KOPT-K1 (cell line): ENCODE measurements at regions not wholly inside any gene's neighbourhood (a gene's known extent, or its start where the extent isn't known, plus 50 kb on each side); places are given as distances from the start of the nearest gene placed in this dataset.

Experiments
- H3K27ac ChIP-seq: fragments of 200-600 bp; sonication (generic); 2 replicates; pipeline ENCODE4 v1.5.1; 2016; ENCODE audit warnings: antibody characterized with exemption, mild to moderate bottlenecking, low read depth, low read length; ENCODE audit not compliant: poor library complexity, severe bottlenecking
- H3K36me3 ChIP-seq: fragments of 200-600 bp; sonication (generic); 2 replicates; pipeline ENCODE4 v1.5.1; 2017; ENCODE audit warnings: antibody characterized with exemption, mild to moderate bottlenecking, low read length, moderate library complexity; ENCODE audit not compliant: insufficient read depth
- H3K9me3 ChIP-seq: fragments of 200-600 bp; sonication (generic); 2 replicates; pipeline ENCODE4 v1.5.1; 2017; ENCODE audit warnings: antibody characterized with exemption, low read length, mild to moderate bottlenecking; ENCODE audit not compliant: insufficient read depth, poor library complexity, severe bottlenecking

DNA sequence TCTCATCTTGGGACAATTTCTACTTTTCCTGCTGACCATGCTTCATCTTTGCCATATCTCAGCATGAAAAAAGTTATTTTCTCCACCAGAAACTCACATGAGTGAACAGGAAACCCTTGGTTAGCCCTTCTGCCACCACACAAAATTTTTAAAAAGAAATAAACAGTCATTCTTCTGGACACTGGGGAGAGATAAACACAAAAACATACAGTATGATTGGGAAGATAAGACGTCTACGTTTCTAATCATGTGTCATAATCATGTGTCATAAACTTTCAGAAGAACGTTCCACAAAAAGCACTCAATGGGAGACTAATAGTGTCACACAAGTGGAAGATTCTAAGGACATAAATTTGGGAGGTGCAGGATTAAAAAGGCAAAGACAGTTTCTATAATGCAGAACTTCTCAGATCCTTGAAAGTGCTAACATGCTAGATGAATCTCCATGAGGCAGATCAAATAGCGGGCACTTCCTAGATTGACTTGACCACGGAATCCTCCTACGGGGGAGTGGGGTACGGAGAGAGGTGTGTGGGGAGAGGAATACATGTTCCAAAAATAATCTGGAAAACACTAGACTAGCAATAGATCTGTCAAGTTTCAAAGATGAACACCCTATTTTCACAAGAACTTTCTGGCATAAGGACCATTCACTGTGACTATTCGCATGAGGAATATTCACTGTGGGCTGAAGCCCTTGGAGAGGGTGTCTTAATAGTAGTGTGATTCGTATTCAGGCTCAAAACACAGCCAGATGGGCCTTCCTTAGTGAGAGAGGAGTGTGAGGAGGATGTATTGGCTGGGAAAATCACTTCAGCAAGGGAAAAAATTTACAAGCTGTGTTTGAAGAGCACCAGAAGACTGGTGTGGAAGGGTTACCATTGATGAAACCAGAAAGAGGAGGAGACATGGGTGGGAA, 206.7 kb downstream of the SETD4 start:
- Histone ChIP-seq H3K9me3 (peaks cover 4% of the 10 kb centered on the region), H3K27ac (no peak overlapping the region), H3K36me3 (no peaks in the 10 kb centered on the region)

DNA sequence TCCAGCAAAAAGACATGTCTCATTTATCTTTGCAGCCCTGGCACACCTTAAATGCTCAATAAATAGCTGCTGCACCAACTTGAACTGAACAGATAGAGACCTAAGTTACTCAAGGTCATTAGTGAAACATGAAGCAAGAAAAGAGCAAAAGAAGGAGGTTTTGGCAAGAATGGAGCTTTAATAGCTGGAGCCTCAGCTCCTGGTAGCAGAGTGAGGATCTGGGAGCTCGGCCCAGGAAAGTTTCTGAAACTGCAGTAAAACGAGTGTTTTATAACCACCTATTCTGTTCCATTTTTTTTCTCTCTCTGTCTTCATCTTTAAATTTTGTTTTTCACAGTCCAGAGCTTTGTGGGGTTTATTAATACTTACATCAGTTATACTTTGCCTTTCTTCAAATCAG, 207.5 kb downstream of the SETD4 start:
- H3K36me3 ChIP-seq = no peaks in the 10 kb centered on the region
- H3K27ac ChIP-seq = no peak overlapping the region
- H3K9me3 ChIP-seq = peaks cover 4% of the 10 kb centered on the region

DNA sequence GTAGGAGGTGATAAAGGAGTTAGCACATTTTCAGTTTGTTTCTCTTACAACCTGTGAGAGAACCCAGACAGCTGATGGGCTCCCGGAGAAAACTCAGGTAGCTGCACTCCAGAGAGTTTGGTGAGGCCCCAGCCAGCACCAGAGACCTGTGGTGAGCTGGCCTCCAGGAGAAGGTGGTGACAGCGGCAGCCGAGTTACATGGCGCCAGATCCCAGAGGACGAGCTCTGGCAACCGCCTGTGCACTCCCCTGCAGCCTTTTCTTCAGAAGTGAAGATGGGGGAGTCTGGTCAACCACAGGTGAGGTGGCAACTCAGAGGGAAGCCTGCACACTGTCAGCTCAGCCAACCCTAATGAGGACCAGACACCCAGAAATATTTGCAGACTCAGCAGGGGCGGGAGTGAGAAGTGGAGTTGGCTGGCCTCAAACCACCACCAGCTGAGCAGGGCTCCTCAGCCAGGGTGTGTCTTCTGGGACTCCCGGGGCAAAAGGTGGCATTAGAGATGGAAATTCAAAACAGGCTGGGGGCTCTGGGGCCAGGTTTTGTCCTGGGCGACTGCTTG, 209.7 kb downstream of the SETD4 start:
- H3K27ac ChIP-seq = no peak overlapping the region
- H3K9me3 ChIP-seq = peaks cover 4% of the 10 kb centered on the region
- H3K36me3 ChIP-seq = no peaks in the 10 kb centered on the region

DNA sequence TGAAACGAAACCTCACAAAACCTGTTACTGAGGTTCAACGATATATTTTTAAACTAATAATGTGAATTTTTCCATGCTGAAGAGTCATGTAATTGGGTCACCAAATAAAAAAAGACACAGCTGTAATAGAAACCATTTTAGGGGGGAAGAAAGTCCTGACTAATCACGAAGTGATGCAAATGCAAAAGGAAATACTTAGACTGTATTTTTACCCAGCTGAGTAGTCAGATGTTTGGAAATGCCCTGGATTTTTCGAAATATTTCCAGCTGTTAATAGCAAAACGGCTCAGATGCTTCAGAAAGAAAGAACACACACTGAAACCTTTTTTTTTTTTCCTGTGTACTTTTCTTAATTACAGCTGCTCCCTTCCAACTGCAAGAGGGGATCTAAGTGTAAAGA, 210.3 kb downstream of the SETD4 start:
- Histone ChIP-seq H3K36me3 (no peaks in the 10 kb centered on the region), H3K27ac (no peak overlapping the region), H3K9me3 (peaks cover 4% of the 10 kb centered on the region)

DNA sequence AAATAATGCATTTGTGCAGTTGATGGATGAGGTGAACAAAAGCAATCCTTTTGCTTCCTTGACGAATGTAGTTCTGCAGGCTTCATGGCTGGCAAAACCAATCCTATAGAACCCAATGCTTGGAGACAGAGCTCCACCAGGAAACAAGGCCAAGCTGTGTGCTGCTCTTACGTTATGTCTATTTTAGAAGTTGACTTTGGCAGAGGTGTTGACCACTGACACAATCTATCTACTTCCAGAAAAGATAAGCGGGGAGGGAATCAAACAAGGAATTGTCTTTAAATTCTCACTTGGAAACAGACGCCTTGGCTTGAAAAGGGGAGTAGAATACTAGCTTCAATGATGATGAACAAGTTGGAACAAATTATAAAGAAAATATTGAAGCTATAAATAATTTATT, 211.2 kb downstream of the SETD4 start:
- Histone ChIP-seq H3K9me3 (peaks cover 4% of the 10 kb centered on the region), H3K27ac (no peak overlapping the region), H3K36me3 (no peaks in the 10 kb centered on the region)

DNA sequence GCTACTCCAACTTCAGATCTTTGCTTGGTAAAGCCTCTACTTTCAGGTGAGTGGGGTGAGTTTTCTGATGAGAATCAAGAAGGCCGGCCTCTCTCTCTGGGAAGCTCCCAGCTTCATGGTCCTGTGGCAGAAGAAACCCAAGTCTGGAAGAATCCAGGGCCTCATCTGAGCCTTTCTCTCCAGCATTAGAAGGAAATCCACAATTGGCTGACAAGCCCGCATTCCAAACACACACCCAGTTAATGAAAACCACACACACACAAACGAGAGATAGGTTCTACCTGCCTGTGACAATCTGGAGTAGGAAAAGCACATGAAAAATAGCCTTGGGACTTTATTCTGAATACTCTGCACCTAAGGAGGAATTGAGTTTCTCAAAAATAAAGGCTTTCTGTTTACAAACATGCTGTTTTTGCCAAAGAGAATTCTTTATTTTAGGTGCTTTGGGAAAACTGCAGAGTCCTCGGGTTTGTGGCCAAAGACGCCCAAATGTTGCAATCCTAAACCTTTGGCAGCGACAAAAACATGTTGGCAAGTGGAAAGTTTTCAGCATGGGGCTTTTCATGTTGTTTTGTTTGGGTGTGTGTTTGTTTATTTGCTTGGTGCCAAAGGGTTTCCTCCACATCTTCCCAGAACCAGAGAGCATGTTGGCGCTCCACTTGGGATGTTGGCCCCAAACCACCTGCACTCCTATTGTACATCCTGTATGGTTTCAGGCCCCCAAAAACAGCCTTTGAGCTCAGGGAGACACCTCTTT, 216.2 kb downstream of the SETD4 start:
- H3K9me3 ChIP-seq = no peaks in the 10 kb centered on the region
- H3K36me3 ChIP-seq = no peaks in the 10 kb centered on the region

DNA sequence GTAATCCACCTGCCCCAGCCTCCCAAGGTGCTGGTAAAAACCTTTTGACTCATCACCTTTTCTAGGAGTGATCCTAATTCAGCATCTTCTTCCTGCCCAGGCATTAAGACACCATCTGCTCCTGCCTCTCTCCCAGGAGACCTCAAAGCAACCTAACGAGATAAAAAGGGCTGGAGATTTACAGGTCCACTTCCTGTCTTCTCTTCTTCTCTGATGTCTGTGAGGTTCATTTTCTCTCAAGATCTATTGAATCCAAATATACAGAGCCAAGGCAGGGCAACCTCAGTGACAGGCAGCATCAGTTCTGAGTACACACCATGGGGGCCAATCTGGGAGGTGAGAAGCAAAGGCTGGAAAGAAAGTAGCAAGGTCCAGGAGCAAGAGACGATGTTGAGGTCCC, 219.4 kb downstream of the SETD4 start:
- no peaks in the 10 kb centered on the region for H3K9me3 ChIP-seq
- no peak overlapping the region for H3K27ac ChIP-seq

More for the DNA sequence above, 216.2 kb downstream of the SETD4 start:
- H3K27ac ChIP-seq = no peak overlapping the region

DNA sequence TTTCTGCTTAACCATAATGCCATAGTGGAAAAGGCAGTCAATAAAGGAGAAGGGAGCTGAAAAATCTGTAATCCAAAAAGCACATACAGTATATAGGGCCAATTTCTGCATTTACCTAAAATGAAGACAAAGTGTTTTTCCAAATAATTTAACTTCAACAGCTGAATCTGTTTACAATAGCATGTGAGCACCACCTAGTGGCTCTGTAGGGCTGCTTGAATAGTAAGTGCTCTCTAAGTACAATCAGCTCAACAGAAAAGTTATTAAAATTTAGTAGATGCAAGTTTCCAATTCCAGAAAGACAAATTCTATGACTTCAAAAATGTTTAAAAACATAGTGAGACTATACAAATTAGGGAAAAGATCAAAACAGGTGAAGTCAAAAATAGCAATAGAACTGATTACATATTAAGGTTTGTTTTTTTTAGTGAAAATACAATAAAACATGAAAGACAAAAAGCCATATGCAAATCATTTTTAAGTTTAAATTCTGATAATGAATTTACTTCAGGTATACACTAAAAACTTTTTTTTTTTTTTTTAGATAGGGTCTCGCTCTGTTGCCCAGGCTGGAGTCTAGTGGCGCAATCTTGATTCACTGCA, 220.0 kb downstream of the SETD4 start:
- Histone ChIP-seq H3K27ac (no peak overlapping the region), H3K9me3 (no peaks in the 10 kb centered on the region), H3K36me3 (no peaks in the 10 kb centered on the region)

More for the DNA sequence above, 219.4 kb downstream of the SETD4 start:
- no peaks in the 10 kb centered on the region for H3K36me3 ChIP-seq

DNA sequence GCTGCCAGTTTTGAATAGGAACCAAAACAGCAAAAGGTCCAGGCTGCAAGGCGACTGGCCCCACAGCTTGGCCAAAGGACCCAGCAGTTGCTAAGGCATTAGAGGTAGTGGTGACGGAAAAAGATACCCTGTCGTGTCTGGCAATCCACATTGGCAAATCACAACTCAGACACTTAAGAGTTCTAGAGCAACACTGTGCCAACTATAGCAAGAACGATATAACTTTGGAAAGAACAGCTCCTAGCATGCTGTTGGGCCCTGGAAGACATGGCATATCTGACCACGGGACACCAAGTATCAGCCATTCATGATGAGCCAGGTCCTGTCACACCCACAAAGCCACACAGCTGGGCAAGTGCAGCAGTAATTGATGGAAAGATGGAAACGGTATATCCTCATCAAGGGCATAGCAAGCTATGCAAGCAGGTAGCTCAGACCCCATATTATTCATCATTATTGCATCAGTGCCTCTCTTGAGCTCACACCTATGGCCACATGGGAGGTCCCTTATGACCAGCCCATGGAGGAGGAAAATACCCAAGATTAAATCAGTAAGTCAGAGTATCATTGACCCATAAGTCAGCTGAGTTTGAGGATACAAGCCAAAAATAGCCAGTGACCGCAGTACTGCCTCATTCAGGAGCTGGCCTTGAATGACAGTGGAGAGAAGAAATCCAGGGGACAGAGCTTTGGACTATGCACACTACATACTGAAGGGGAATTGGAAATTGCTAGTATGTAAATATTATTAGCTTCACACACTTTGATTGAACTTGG, 221.2 kb downstream of the SETD4 start:
- no peak overlapping the region for H3K27ac ChIP-seq
- no peaks in the 10 kb centered on the region for H3K36me3 ChIP-seq
- no peaks in the 10 kb centered on the region for H3K9me3 ChIP-seq

DNA sequence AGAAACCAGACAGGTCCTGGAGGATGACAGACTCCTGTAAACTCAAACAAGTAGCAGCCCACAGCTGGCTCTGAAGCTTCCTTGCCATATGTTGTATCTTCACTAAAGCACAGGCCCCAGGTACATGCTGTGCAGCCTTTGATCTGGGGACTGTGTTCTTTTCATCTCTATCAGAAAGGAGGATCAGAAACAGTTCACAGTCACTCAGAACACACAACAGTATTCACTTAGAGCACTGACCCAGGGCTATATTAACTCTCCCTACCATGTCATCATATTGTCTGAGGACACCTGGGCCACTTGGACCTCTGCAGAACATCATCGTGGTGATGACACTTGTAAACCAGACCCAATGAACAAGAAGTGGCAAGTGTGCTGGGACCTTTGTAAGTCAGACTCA, 222.0 kb downstream of the SETD4 start:
- Histone ChIP-seq H3K36me3 (no peaks in the 10 kb centered on the region), H3K9me3 (no peaks in the 10 kb centered on the region), H3K27ac (no peak overlapping the region)

DNA sequence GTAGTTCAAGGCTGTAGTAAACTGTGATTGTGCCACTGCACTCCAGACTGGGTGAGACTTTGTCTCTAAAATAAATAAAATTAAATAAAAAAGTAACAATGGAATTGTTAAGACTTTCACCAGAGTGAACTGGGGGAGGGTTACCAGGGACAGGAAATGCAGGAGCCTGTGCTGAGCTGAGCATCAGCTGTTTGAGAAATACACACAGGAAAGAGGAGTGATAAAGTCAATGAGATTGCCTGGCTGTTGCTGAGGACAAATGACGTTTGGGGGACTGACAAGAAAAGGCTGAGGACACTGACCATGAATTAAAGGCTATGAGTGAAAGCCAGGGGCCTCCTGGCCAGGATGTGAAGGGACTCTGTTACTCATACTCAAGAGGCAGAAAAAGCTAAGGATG, 226.3 kb downstream of the SETD4 start:
- Histone ChIP-seq H3K27ac (no peak overlapping the region), H3K36me3 (no peaks in the 10 kb centered on the region), H3K9me3 (no peaks in the 10 kb centered on the region)

DNA sequence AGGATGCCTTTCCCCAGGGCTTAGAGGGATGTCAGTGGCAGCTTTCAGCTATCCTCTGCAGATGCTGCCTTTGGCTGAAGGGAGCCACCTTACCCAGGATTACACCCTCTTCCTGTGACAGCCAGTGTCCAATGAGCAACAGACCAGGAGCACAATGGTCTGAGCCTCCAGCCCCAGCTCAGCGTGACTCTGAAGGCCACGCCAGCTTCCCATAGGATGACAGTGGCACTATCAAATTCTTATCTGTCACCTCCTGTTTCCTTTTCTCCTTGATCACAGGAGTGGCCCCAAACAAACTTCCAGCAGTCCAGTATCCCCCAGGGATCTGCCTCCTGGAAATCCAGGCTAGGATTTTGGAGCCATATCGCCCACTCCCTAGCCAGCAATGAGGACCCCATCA, 226.9 kb downstream of the SETD4 start:
- Histone ChIP-seq H3K9me3 (no peaks in the 10 kb centered on the region), H3K27ac (no peak overlapping the region), H3K36me3 (no peaks in the 10 kb centered on the region)

DNA sequence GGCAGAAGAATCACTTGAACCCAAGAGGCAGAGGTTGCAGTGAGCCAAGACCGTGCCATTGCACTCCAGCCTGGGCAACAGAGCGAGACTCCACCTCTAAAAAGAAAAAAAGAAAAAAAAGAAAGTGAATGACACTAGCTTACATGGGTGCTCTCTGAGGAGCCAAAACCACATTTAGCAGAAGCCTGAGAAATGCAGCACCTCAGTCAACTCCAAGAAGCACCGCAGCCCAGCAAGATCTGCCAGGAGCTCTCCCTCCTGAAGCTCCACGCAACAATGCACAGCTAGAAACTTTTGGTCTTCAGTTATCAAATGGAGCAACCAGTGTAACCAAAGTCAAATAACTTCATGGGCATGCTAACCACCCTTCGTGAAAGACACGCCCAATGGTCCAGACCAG, 229.1 kb downstream of the SETD4 start:
- H3K9me3 ChIP-seq = no peaks in the 10 kb centered on the region
- no peaks in the 10 kb centered on the region for H3K36me3 ChIP-seq
- H3K27ac ChIP-seq = no peak overlapping the region

DNA sequence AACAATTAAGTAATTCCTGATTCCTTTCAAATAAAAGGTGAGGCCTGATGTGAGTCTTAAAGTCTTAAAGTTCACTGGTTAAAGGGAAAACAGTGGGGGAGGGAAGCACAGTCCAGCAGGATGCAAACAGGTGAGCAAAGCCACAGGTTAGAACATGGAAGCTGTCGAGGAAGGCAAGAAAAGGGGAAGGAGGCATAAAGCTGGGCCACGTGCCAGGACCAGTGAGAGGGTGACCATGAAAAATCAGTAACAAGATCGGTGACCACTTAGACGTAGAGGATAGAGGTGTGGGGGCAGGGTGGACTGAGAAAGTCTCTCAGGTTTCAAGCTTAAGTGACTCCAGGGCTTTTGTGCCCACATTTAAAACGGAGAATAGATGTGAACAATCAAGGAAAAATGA, 231.3 kb downstream of the SETD4 start:
- no peaks in the 10 kb centered on the region for H3K36me3 ChIP-seq
- no peak overlapping the region for H3K27ac ChIP-seq

More for the DNA sequence above, 231.3 kb downstream of the SETD4 start:
- H3K9me3 ChIP-seq = peaks cover under 1% of the 10 kb centered on the region
